ENCODE measurements at regions not wholly inside any gene's neighbourhood (a gene's known extent, or its start where the extent isn't known, plus 50 kb on each side); places are given as distances from the start of the nearest gene placed in this dataset.
"Not testable (repeated sequence)": the region's sequence is repeated elsewhere in the genome, so short reads cannot be mapped to it uniquely, and the experiment has no call there.

- no peaks in the 10 kb centered on the region for H3K4me1 Mint-ChIP-seq (ENCODE audit: low read depth)
- no peak overlapping the region for H3K4me3 Mint-ChIP-seq
- H3K9me3 Mint-ChIP-seq, result peaks cover 7% of the 10 kb centered on the region
- no peak overlapping the region for H3K27ac Mint-ChIP-seq
- intact Hi-C loops (cut with micrococcal nuclease), result no loop called here
- ChIA-PET POLR2A (no interaction called here), CTCF (no interaction called here)
- H3K27me3 Mint-ChIP-seq, result no peaks in the 10 kb centered on the region
- no peaks in the 10 kb centered on the region for H3K36me3 Mint-ChIP-seq
- no peak for DNase-seq
These were observed 499.0 kb upstream of the UBE2E2 start for GRCh38 chr3:22704166-22704565.

- ChIA-PET CTCF (no interaction called here), POLR2A (no interaction called here)
- peaks cover 10% of the 10 kb centered on the region for H3K9me3 Mint-ChIP-seq
- H3K4me3 Mint-ChIP-seq, result no peak overlapping the region
- H3K27ac Mint-ChIP-seq, result no peak overlapping the region
- intact Hi-C loops (cut with micrococcal nuclease), result no loop called here
- no peaks in the 10 kb centered on the region for H3K36me3 Mint-ChIP-seq
- H3K27me3 Mint-ChIP-seq, result no peaks in the 10 kb centered on the region
- no peak for DNase-seq
- no peaks in the 10 kb centered on the region for H3K4me1 Mint-ChIP-seq (ENCODE audit: low read depth)
These were observed 498.4 kb upstream of the UBE2E2 start for GRCh38 chr3:22704571-22705354.

GRCh38 chr3:22706922-22707321, 496.2 kb upstream of the UBE2E2 start:
- DNase-seq; H3K27me3 Mint-ChIP-seq; CTCF ChIA-PET; H3K4me3 Mint-ChIP-seq; H3K27ac Mint-ChIP-seq; POLR2A ChIA-PET; intact Hi-C loops (cut with micrococcal nuclease); H3K36me3 Mint-ChIP-seq; H3K4me1 Mint-ChIP-seq (ENCODE audit: low read depth): not testable (repeated sequence)
- H3K9me3 Mint-ChIP-seq, result peaks cover 24% of the 10 kb centered on the region

GRCh38 chr3:22713936-22714335, 489.2 kb upstream of the UBE2E2 start:
- no peak overlapping the region for H3K27ac Mint-ChIP-seq

GRCh38 chr3:22714749-22715148, 488.4 kb upstream of the UBE2E2 start:
- POLR2A ChIA-PET, result no interaction called here
- intact Hi-C loops (cut with micrococcal nuclease), result no loop called here
- CTCF ChIA-PET, result interaction anchor here (1.4 kb wide), 1 partner anchor 12 kb away, joined by 5 read pairs; no protein-coding TSS in a partner anchor

More at GRCh38 chr3:22713936-22714335, 489.2 kb upstream of the UBE2E2 start:
- CTCF ChIA-PET, result interaction anchor here (1.4 kb wide), 1 partner anchor 11 kb away, joined by 5 read pairs; no protein-coding TSS in a partner anchor
- intact Hi-C loops (cut with micrococcal nuclease), result no loop called here
- no peaks in the 10 kb centered on the region for H3K36me3 Mint-ChIP-seq
- POLR2A ChIA-PET, result no interaction called here
- H3K4me1 Mint-ChIP-seq (ENCODE audit: low read depth), result no peaks in the 10 kb centered on the region
- no peak for DNase-seq
- H3K4me3 Mint-ChIP-seq, result no peak overlapping the region
- peaks cover 29% of the 10 kb centered on the region for H3K9me3 Mint-ChIP-seq
- no peaks in the 10 kb centered on the region for H3K27me3 Mint-ChIP-seq

GRCh38 chr3:22720596-22720995, 482.5 kb upstream of the UBE2E2 start:
- no peak for DNase-seq
- H3K4me3 Mint-ChIP-seq, result no peak overlapping the region
- intact Hi-C loops (cut with micrococcal nuclease), result no loop called here
- ChIA-PET POLR2A (no interaction called here), CTCF (no interaction called here)
- no peak overlapping the region for H3K27ac Mint-ChIP-seq
- H3K4me1 Mint-ChIP-seq (ENCODE audit: low read depth), result no peaks in the 10 kb centered on the region
- no peaks in the 10 kb centered on the region for H3K9me3 Mint-ChIP-seq
- no peaks in the 10 kb centered on the region for H3K27me3 Mint-ChIP-seq
- H3K36me3 Mint-ChIP-seq, result no peaks in the 10 kb centered on the region

More at GRCh38 chr3:22714749-22715148, 488.4 kb upstream of the UBE2E2 start:
- Mint-ChIP-seq H3K4me3 (no peak overlapping the region), H3K36me3 (no peaks in the 10 kb centered on the region), H3K27me3 (no peaks in the 10 kb centered on the region), H3K27ac (no peak overlapping the region), H3K4me1 (ENCODE audit: low read depth) (no peaks in the 10 kb centered on the region), H3K9me3 (peaks cover 27% of the 10 kb centered on the region)
- DNase-seq, result no peak

- Mint-ChIP-seq H3K36me3 (no peaks in the 10 kb centered on the region), H3K9me3 (no peaks in the 10 kb centered on the region), H3K27ac (no peak overlapping the region), H3K4me1 (ENCODE audit: low read depth) (no peaks in the 10 kb centered on the region), H3K27me3 (no peaks in the 10 kb centered on the region), H3K4me3 (no peak overlapping the region)
- POLR2A ChIA-PET, result no interaction called here
- intact Hi-C loops (cut with micrococcal nuclease), result no loop called here
- CTCF ChIA-PET, result no interaction called here
- DNase-seq, result no peak
These were observed 478.7 kb upstream of the UBE2E2 start for GRCh38 chr3:22724420-22724819.

- H3K27ac Mint-ChIP-seq, result no peak overlapping the region
- H3K9me3 Mint-ChIP-seq, result peaks cover 5% of the 10 kb centered on the region
- no peaks in the 10 kb centered on the region for H3K4me1 Mint-ChIP-seq (ENCODE audit: low read depth)
- H3K27me3 Mint-ChIP-seq, result no peaks in the 10 kb centered on the region
- no peak for DNase-seq
- ChIA-PET POLR2A (no interaction called here), CTCF (no interaction called here)
- intact Hi-C loops (cut with micrococcal nuclease), result no loop called here
- no peak overlapping the region for H3K4me3 Mint-ChIP-seq
- H3K36me3 Mint-ChIP-seq, result no peaks in the 10 kb centered on the region
These were observed 474.7 kb upstream of the UBE2E2 start for GRCh38 chr3:22728406-22728805.

- H3K27me3 Mint-ChIP-seq, result no peaks in the 10 kb centered on the region
- H3K4me3 Mint-ChIP-seq, result no peak overlapping the region
- no peak overlapping the region for H3K27ac Mint-ChIP-seq
- H3K4me1 Mint-ChIP-seq (ENCODE audit: low read depth), result no peaks in the 10 kb centered on the region
- no peak for DNase-seq
- ChIA-PET POLR2A (no interaction called here), CTCF (no interaction called here)
- intact Hi-C loops (cut with micrococcal nuclease), result no loop called here
- H3K36me3 Mint-ChIP-seq, result no peaks in the 10 kb centered on the region
- H3K9me3 Mint-ChIP-seq, result peaks cover 5% of the 10 kb centered on the region
These were observed 473.9 kb upstream of the UBE2E2 start for GRCh38 chr3:22729212-22729611.

GRCh38 chr3:22729981-22730380, 473.1 kb upstream of the UBE2E2 start:
- DNase-seq, result no peak
- POLR2A ChIA-PET, result no interaction called here
- H3K9me3 Mint-ChIP-seq, result peaks cover 5% of the 10 kb centered on the region
- H3K4me3 Mint-ChIP-seq, result no peak overlapping the region
- H3K36me3 Mint-ChIP-seq, result no peaks in the 10 kb centered on the region
- intact Hi-C loops (cut with micrococcal nuclease), result no loop called here
- CTCF ChIA-PET, result no interaction called here
- no peaks in the 10 kb centered on the region for H3K27me3 Mint-ChIP-seq
- H3K27ac Mint-ChIP-seq, result no peak overlapping the region
- H3K4me1 Mint-ChIP-seq (ENCODE audit: low read depth), result no peaks in the 10 kb centered on the region

- Mint-ChIP-seq H3K4me3 (no peak overlapping the region), H3K27ac (no peak overlapping the region), H3K4me1 (ENCODE audit: low read depth) (no peaks in the 10 kb centered on the region), H3K27me3 (no peaks in the 10 kb centered on the region), H3K36me3 (no peaks in the 10 kb centered on the region), H3K9me3 (peaks cover 5% of the 10 kb centered on the region)
- CTCF ChIA-PET, result no interaction called here
- intact Hi-C loops (cut with micrococcal nuclease), result no loop called here
- DNase-seq, result no peak
- POLR2A ChIA-PET, result no interaction called here
These were observed 472.4 kb upstream of the UBE2E2 start for GRCh38 chr3:22730701-22731100.

- Mint-ChIP-seq H3K4me1 (ENCODE audit: low read depth) (no peaks in the 10 kb centered on the region), H3K36me3 (no peaks in the 10 kb centered on the region), H3K27ac (no peak overlapping the region), H3K9me3 (peaks cover 7% of the 10 kb centered on the region), H3K27me3 (no peaks in the 10 kb centered on the region), H3K4me3 (no peak overlapping the region)
- DNase-seq, result no peak
- CTCF ChIA-PET, result interaction anchor here (0.5 kb wide), 1 partner anchor 17 kb away, joined by 3 read pairs; no protein-coding TSS in a partner anchor
- intact Hi-C loops (cut with micrococcal nuclease), result no loop called here
- POLR2A ChIA-PET, result no interaction called here
These were observed 471.2 kb upstream of the UBE2E2 start for GRCh38 chr3:22731901-22732300.

GRCh38 chr3:22732641-22733040, 470.5 kb upstream of the UBE2E2 start:
- ChIA-PET POLR2A (no interaction called here), CTCF (no interaction called here)
- no peaks in the 10 kb centered on the region for H3K27me3 Mint-ChIP-seq
- H3K4me1 Mint-ChIP-seq (ENCODE audit: low read depth), result no peaks in the 10 kb centered on the region
- H3K4me3 Mint-ChIP-seq, result no peak overlapping the region
- peaks cover 11% of the 10 kb centered on the region for H3K9me3 Mint-ChIP-seq
- no peak overlapping the region for H3K27ac Mint-ChIP-seq
- intact Hi-C loops (cut with micrococcal nuclease), result no loop called here
- H3K36me3 Mint-ChIP-seq, result no peaks in the 10 kb centered on the region
- DNase-seq, result no peak

Data from activated CD4-positive, alpha-beta memory T cell treated with anti-CD3 and anti-CD28 coated beads for 36 hours (primary cell).